ENCODE measurements at regions not wholly inside any gene's neighbourhood (a gene's known extent, or its start where the extent isn't known, plus 50 kb on each side); places are given as distances from the start of the nearest gene placed in this dataset.
"Not testable (repeated sequence)": the region's sequence is repeated elsewhere in the genome, so short reads cannot be mapped to it uniquely, and the experiment has no call there.

GRCh38 chr7:53151496-53151895 is 116.1 kb downstream of the POM121L12 start:
- Histone ChIP-seq H3K9ac (ENCODE audit: low read depth, low read length, poor library complexity) (no peak overlapping the region), H3K27ac (replicated peaks; ENCODE audit: low read length) (no peak overlapping the region), H4K8ac (ENCODE audit: low read depth, low read length) (no peak overlapping the region), H3K14ac (ENCODE audit: low read length) (no peak overlapping the region), H3K27me3 (ENCODE audit: control insufficient read depth in 3 of 3, insufficient read depth in 3 of 3, low read depth in 1 of 3, low read length in 3 of 3) (no peaks in the 10 kb centered on the region), H4K91ac (ENCODE audit: low read depth, low read length, poor library complexity) (no peak overlapping the region), H3K4me2 (ENCODE audit: insufficient read depth, low read length, poor library complexity, severe bottlenecking) (no peak overlapping the region), H3K79me1 (ENCODE audit: low read depth, low read length) (no peaks in the 10 kb centered on the region), H3K9me3 (replicated peaks in 1 of 2; ENCODE audit: control insufficient read depth in 2 of 2, insufficient read depth in 1 of 2, low read depth in 1 of 2, low read length in 2 of 2) (no peaks in the 10 kb centered on the region), H2AFZ (ENCODE audit: low read length) (no peak overlapping the region), H3K36me3 (replicated peaks in 1 of 2; ENCODE audit: control insufficient read depth in 2 of 2, insufficient read depth in 2 of 2, low read length in 2 of 2) (no peaks in the 10 kb centered on the region), H2BK15ac (ENCODE audit: low read length) (no peak overlapping the region), H3K18ac (ENCODE audit: low read length) (no peak overlapping the region), H2AK5ac (ENCODE audit: low read depth, low read length) (no peak overlapping the region), H3K4me3 (ENCODE audit: low read length in 2 of 2) (no peak overlapping the region), H3K4me1 (ENCODE audit: control insufficient read depth in 2 of 2, insufficient read depth in 1 of 2, low read depth in 1 of 2, low read length in 2 of 2) (peaks cover 0 to under 1% of the 10 kb centered on the region in 2 donors), H2BK12ac (ENCODE audit: low read length) (no peak overlapping the region), H2BK120ac (ENCODE audit: low read depth, low read length) (no peak overlapping the region), H2BK5ac (ENCODE audit: low read length) (no peak overlapping the region), H3K4ac (ENCODE audit: low read length) (no peak overlapping the region), H3K23ac (ENCODE audit: low read depth, low read length, poor library complexity) (no peak overlapping the region)
- no CpG with 5 or more reads among the region's 2 CpGs for WGBS, 2 donors (ENCODE audit: extremely low coverage in 2 of 2, insufficient read length in 2 of 2, insufficient replicate concordance in 1 of 2)
- DNase-seq (ENCODE audit: low spot score): no peak

GRCh38 chr7:53187184-53187583 is 151.8 kb downstream of the POM121L12 start:
- H2BK15ac ChIP-seq (ENCODE audit: low read length); H4K8ac ChIP-seq (ENCODE audit: low read depth, low read length); DNase-seq (ENCODE audit: low spot score); H3K18ac ChIP-seq (ENCODE audit: low read length); H2BK120ac ChIP-seq (ENCODE audit: low read depth, low read length); H3K14ac ChIP-seq (ENCODE audit: low read length); H3K23ac ChIP-seq (ENCODE audit: low read depth, low read length, poor library complexity); H3K27ac ChIP-seq (replicated peaks; ENCODE audit: low read length); H3K4me2 ChIP-seq (ENCODE audit: insufficient read depth, low read length, poor library complexity, severe bottlenecking); H3K27me3 ChIP-seq (ENCODE audit: control insufficient read depth in 3 of 3, insufficient read depth in 3 of 3, low read depth in 1 of 3, low read length in 3 of 3); H3K4me1 ChIP-seq (ENCODE audit: control insufficient read depth in 2 of 2, insufficient read depth in 1 of 2, low read depth in 1 of 2, low read length in 2 of 2); H2AK5ac ChIP-seq (ENCODE audit: low read depth, low read length); H3K9me3 ChIP-seq (replicated peaks in 1 of 2; ENCODE audit: control insufficient read depth in 2 of 2, insufficient read depth in 1 of 2, low read depth in 1 of 2, low read length in 2 of 2); H3K4ac ChIP-seq (ENCODE audit: low read length); H3K36me3 ChIP-seq (replicated peaks in 1 of 2; ENCODE audit: control insufficient read depth in 2 of 2, insufficient read depth in 2 of 2, low read length in 2 of 2); H4K91ac ChIP-seq (ENCODE audit: low read depth, low read length, poor library complexity); H2BK5ac ChIP-seq (ENCODE audit: low read length); H3K4me3 ChIP-seq (ENCODE audit: low read length in 2 of 2); H3K9ac ChIP-seq (ENCODE audit: low read depth, low read length, poor library complexity); H3K79me1 ChIP-seq (ENCODE audit: low read depth, low read length); H2AFZ ChIP-seq (ENCODE audit: low read length); H2BK12ac ChIP-seq (ENCODE audit: low read length): not testable (repeated sequence)
- no CpG with 5 or more reads among the region's 27 CpGs for WGBS, 2 donors (ENCODE audit: extremely low coverage in 2 of 2, insufficient read length in 2 of 2, insufficient replicate concordance in 1 of 2)

GRCh38 chr7:53191191-53191695 is 155.8 kb downstream of the POM121L12 start:
- Histone ChIP-seq H2BK12ac (ENCODE audit: low read length) (no peak overlapping the region), H3K9ac (ENCODE audit: low read depth, low read length, poor library complexity) (no peak overlapping the region), H3K9me3 (replicated peaks in 1 of 2; ENCODE audit: control insufficient read depth in 2 of 2, insufficient read depth in 1 of 2, low read depth in 1 of 2, low read length in 2 of 2) (no peaks in the 10 kb centered on the region), H2BK120ac (ENCODE audit: low read depth, low read length) (no peak overlapping the region), H3K4me3 (ENCODE audit: low read length in 2 of 2) (no peak overlapping the region), H3K36me3 (replicated peaks in 1 of 2; ENCODE audit: control insufficient read depth in 2 of 2, insufficient read depth in 2 of 2, low read length in 2 of 2) (no peaks in the 10 kb centered on the region), H2AK5ac (ENCODE audit: low read depth, low read length) (no peak overlapping the region), H3K4me2 (ENCODE audit: insufficient read depth, low read length, poor library complexity, severe bottlenecking) (no peak overlapping the region), H3K27me3 (ENCODE audit: control insufficient read depth in 3 of 3, insufficient read depth in 3 of 3, low read depth in 1 of 3, low read length in 3 of 3) (no peaks in the 10 kb centered on the region), H3K23ac (ENCODE audit: low read depth, low read length, poor library complexity) (no peak overlapping the region), H3K4me1 (ENCODE audit: control insufficient read depth in 2 of 2, insufficient read depth in 1 of 2, low read depth in 1 of 2, low read length in 2 of 2) (no peaks in the 10 kb centered on the region), H4K91ac (ENCODE audit: low read depth, low read length, poor library complexity) (no peak overlapping the region), H3K14ac (ENCODE audit: low read length) (no peak overlapping the region), H3K27ac (replicated peaks; ENCODE audit: low read length) (no peak overlapping the region), H2BK15ac (ENCODE audit: low read length) (no peak overlapping the region), H3K79me1 (ENCODE audit: low read depth, low read length) (no peaks in the 10 kb centered on the region), H4K8ac (ENCODE audit: low read depth, low read length) (no peak overlapping the region), H3K4ac (ENCODE audit: low read length) (no peak overlapping the region), H2AFZ (ENCODE audit: low read length) (no peak overlapping the region), H3K18ac (ENCODE audit: low read length) (no peak overlapping the region), H2BK5ac (ENCODE audit: low read length) (no peak overlapping the region)
- no peak for DNase-seq (ENCODE audit: low spot score)
- WGBS, 2 donors (ENCODE audit: extremely low coverage in 2 of 2, insufficient read length in 2 of 2, insufficient replicate concordance in 1 of 2): no CpG with 5 or more reads among the region's 3 CpGs

- no peaks in the 10 kb centered on the region for H3K4me1 ChIP-seq (ENCODE audit: control insufficient read depth in 2 of 2, insufficient read depth in 1 of 2, low read depth in 1 of 2, low read length in 2 of 2)
- no peaks in the 10 kb centered on the region for H3K36me3 ChIP-seq (replicated peaks in 1 of 2; ENCODE audit: control insufficient read depth in 2 of 2, insufficient read depth in 2 of 2, low read length in 2 of 2)
- no CpG with 5 or more reads among the region's 6 CpGs for WGBS, 2 donors (ENCODE audit: extremely low coverage in 2 of 2, insufficient read length in 2 of 2, insufficient replicate concordance in 1 of 2)
- H2AFZ ChIP-seq (ENCODE audit: low read length): peak overlapping the region; percentile 70
- H3K27ac ChIP-seq (replicated peaks; ENCODE audit: low read length): no peak overlapping the region
- H3K18ac ChIP-seq (ENCODE audit: low read length): no peak overlapping the region
- no peak overlapping the region for H4K91ac ChIP-seq (ENCODE audit: low read depth, low read length, poor library complexity)
- no peak for DNase-seq (ENCODE audit: low spot score)
- no peak overlapping the region for H3K9ac ChIP-seq (ENCODE audit: low read depth, low read length, poor library complexity)
- H3K4ac ChIP-seq (ENCODE audit: low read length): no peak overlapping the region
- no peak overlapping the region for H2BK5ac ChIP-seq (ENCODE audit: low read length)
- no peak overlapping the region for H3K4me2 ChIP-seq (ENCODE audit: insufficient read depth, low read length, poor library complexity, severe bottlenecking)
- no peaks in the 10 kb centered on the region for H3K79me1 ChIP-seq (ENCODE audit: low read depth, low read length)
- no peak overlapping the region for H2BK15ac ChIP-seq (ENCODE audit: low read length)
- no peak overlapping the region for H2AK5ac ChIP-seq (ENCODE audit: low read depth, low read length)
- no peak overlapping the region for H2BK12ac ChIP-seq (ENCODE audit: low read length)
- H3K4me3 ChIP-seq (ENCODE audit: low read length in 2 of 2): no peak overlapping the region
- no peak overlapping the region for H3K14ac ChIP-seq (ENCODE audit: low read length)
- no peak overlapping the region for H2BK120ac ChIP-seq (ENCODE audit: low read depth, low read length)
- H3K9me3 ChIP-seq (replicated peaks in 1 of 2; ENCODE audit: control insufficient read depth in 2 of 2, insufficient read depth in 1 of 2, low read depth in 1 of 2, low read length in 2 of 2): no peaks in the 10 kb centered on the region
- no peak overlapping the region for H4K8ac ChIP-seq (ENCODE audit: low read depth, low read length)
- no peak overlapping the region for H3K23ac ChIP-seq (ENCODE audit: low read depth, low read length, poor library complexity)
- no peaks in the 10 kb centered on the region for H3K27me3 ChIP-seq (ENCODE audit: control insufficient read depth in 3 of 3, insufficient read depth in 3 of 3, low read depth in 1 of 3, low read length in 3 of 3)
These were observed 156.5 kb downstream of the POM121L12 start for GRCh38 chr7:53191836-53192443.

All from neuronal stem cell (in vitro differentiated cells).